Omental fat pad (tissue), 3 donors: ENCODE measurements at regions not wholly inside any gene's neighbourhood (a gene's known extent, or its start where the extent isn't known, plus 50 kb on each side); places are given as distances from the start of the nearest gene placed in this dataset.
"Not testable (repeated sequence)": the region's sequence is repeated elsewhere in the genome, so short reads cannot be mapped to it uniquely, and the experiment has no call there.

Source experiments
- ATAC-seq: fragments of 150-250 bp; one replicate; pipeline ENCODE4 v1.9.1; 2016; ENCODE audit warnings: mild to moderate bottlenecking, moderate library complexity; ENCODE audit not compliant: low FRiP score
- DNase-seq: peaks from one replicate; pipeline ENCODE4 v3.0.0-alpha.2; 2019; ENCODE audit warnings: low spot score
- CTCF ChIP-seq, 3 donors: fragments of 450-650 bp; IDR thresholded peaks; one replicate each; pipeline ENCODE4 v1.5.1; 2016 to 2017; ENCODE audit warnings: antibody characterized with exemption in 3 of 3, mild to moderate bottlenecking in 3 of 3, moderate library complexity in 2 of 3

DNA sequence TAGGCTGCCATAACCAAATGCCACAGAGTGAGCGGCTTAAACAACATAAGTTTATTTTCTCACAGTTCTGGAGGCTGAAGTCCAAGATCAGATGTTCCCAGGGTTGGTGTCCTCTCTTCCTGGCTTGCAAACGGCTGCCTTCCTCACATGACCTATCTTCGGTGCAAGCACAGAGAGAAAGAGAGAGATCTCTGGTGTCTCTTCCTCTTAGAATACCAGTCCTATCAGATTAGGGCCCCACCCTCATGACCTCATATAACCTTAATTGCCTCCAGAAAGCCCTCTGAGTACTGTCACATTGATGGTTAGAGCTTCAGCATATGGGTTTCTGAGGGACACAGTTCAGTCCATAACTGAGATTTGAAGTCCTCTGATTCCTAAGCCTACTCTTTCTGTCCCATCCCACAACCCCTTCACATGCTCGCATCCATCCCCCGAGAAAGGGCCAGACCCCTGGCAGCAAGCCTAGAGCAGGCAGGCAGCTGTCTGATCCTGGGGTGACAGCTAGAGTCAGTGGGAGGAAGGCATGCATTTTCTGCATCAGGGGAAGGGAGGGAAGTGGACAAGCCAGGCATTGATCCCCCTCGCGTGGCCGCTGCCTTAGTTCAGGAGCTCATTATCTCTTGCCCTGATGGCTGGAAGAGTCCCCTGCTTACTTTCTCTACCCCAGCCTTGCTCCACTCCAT is 114.1 kb downstream of the FAR1 start:
- ATAC-seq, result no peak
- no peak for TF ChIP-seq CTCF (IDR thresholded peaks at IDR 0.05)
- DNase-seq, result no peak

DNA sequence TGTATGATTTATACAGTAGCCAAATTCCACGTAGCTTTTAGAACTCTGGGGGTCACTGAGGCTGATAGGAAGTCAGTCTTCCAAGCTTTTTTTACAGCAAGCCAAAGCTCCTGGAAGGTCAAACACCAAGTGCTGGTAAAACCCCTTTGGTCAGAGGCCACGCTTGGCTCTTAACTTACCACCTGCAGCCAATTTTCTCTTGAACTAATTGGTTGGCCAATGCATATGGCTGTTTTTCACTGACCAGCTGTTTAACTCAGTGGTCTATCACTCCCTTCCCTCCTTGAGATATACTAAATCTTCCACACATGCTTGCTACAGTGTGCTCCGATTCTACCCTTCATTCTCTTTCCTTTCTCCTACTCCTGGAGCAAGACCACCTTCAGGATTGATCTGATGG is 116.0 kb downstream of the FAR1 start:
- no peak for TF ChIP-seq CTCF (IDR thresholded peaks at IDR 0.05)
- ATAC-seq (no peak), DNase-seq (no peak)

DNA sequence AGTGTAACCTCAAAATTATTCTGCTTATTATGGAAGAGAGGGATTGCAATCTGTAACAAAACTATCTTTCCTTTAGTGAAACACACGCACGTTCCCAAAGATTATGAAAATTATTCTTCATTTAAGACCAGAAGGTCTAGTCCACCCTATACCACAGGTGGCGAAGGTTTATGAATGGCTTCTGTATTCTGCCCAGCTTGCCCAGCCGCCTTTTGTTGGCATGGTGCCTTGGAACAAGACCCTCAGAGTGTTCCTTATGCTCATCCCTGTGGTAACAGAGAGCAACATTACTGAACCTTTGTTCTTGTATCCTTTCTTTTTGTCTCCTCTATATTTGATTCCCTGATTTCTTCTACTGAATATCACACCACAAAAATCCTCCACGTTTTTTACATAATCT is 116.4 kb downstream of the FAR1 start:
- TF ChIP-seq CTCF (IDR thresholded peaks at IDR 0.05), result no peak
- ATAC-seq (no peak), DNase-seq (no peak)

- ATAC-seq, result no peak
- no peak for TF ChIP-seq CTCF (IDR thresholded peaks at IDR 0.05)
- no peak for DNase-seq
Measured at GRCh38 chr11:13786688-13787087, 118.2 kb downstream of the FAR1 start.

GRCh38 chr11:13797616-13798015 is 129.1 kb downstream of the FAR1 start:
- not testable (repeated sequence) for ATAC-seq, DNase-seq

- DNase-seq, result no peak
- no peak for ATAC-seq
- no peak for TF ChIP-seq CTCF (IDR thresholded peaks at IDR 0.05)
Measured at GRCh38 chr11:13800901-13801300, 132.4 kb downstream of the FAR1 start.

DNA sequence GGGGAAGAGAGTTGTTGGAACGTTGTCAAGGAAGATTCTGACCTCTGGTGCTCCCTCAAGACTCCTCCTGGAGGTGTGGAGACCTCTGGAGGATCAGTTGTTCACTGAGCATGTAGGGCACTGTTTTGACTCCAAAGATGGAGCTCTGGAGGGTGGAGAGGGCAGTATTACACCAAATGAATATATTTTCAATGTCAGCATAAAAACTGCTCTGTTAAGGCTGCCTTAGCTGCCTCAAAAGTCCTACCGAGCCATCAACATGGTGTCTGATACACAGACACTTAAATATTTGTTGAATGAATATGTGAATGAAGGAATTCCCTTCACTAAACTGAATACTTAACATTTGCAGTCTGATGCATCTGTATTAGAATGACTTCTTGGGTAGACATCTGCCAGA is 144.2 kb upstream of the SPON1 start:
- DNase-seq (no peak), ATAC-seq (no peak)
- no peak for TF ChIP-seq CTCF (IDR thresholded peaks at IDR 0.05)
